CD14-positive monocyte (primary cell): ENCODE measurements at regions not wholly inside any gene's neighbourhood (a gene's known extent, or its start where the extent isn't known, plus 50 kb on each side); places are given as distances from the start of the nearest gene placed in this dataset.

Experiments used
- DNase-seq, 3 donors: peaks; one replicate each; pipeline ENCODE4 v3.0.0-alpha.2; 2011 to 2022
- H2AFZ ChIP-seq: 2 replicates; pipeline ENCODE4 v1.6.0; 2012; ENCODE audit warnings: mild to moderate bottlenecking, low read depth, low read length, inconsistent platforms; ENCODE audit not compliant: insufficient read depth, poor library complexity, severe bottlenecking
- H3K27ac ChIP-seq, 2 donors: 1 replicate in 1 of 2; 2 replicates in 1 of 2; pipeline ENCODE4 v1.5.1; 2012 to 2013; ENCODE audit warnings: low read length in 2 of 2, control low read depth in 1 of 2, inconsistent platforms in 1 of 2, low read depth in 1 of 2, mild to moderate bottlenecking in 1 of 2
- H3K27me3 ChIP-seq, 2 donors: one replicate each; pipeline versions ENCODE4 v1.6.0 to v1.6.1; 2011 to 2013; ENCODE audit warnings: low read length in 2 of 2; ENCODE audit not compliant: control insufficient read depth in 2 of 2, insufficient read depth in 2 of 2
- H3K36me3 ChIP-seq, 2 donors: replicated peaks in 1 of 2; 1 replicate in 1 of 2; 2 replicates in 1 of 2; pipeline versions ENCODE4 v1.5.1 to v1.6.1; 2012 to 2013; ENCODE audit warnings: low read length in 2 of 2, control low read depth in 1 of 2, inconsistent platforms in 1 of 2, mild to moderate bottlenecking in 1 of 2; ENCODE audit not compliant: insufficient read depth in 2 of 2, control insufficient read depth in 1 of 2
- H3K4me1 ChIP-seq, 2 donors: 1 replicate in 1 of 2; 2 replicates in 1 of 2; pipeline versions ENCODE4 v1.5.1 to v1.6.1; 2012 to 2013; ENCODE audit warnings: low read length in 2 of 2, control low read depth in 1 of 2, inconsistent platforms in 1 of 2, mild to moderate bottlenecking in 1 of 2, moderate library complexity in 1 of 2; ENCODE audit not compliant: insufficient read depth in 2 of 2, control insufficient read depth in 1 of 2
- H3K4me2 ChIP-seq: replicated peaks from 2 replicates; pipeline ENCODE3; 2012; ENCODE audit warnings: low read length, moderate library complexity, mild to moderate bottlenecking; ENCODE audit not compliant: poor library complexity, severe bottlenecking; ENCODE audit errors: extremely low read depth
- H3K4me3 ChIP-seq, 3 experiments: fragments of 200-600 bp in 1 of 3; sonication (generic) in 1 of 3; replicated peaks in 1 of 3; 1 replicate in 2 of 3; 2 replicates in 1 of 3; pipeline ENCODE4 v1.5.1; 2011 to 2013; ENCODE audit warnings: low read length in 3 of 3, mild to moderate bottlenecking in 3 of 3, control low read depth in 2 of 3, low read depth in 2 of 3, inconsistent platforms in 1 of 3, moderate library complexity in 1 of 3
- H3K79me2 ChIP-seq: 2 replicates; pipeline ENCODE4 v1.6.0; 2012; ENCODE audit warnings: mild to moderate bottlenecking, control low read depth, inconsistent platforms, low read length, moderate library complexity; ENCODE audit not compliant: insufficient read depth
- H3K9ac ChIP-seq: 2 replicates; pipeline ENCODE4 v1.6.0; 2017; ENCODE audit warnings: low read length, mild to moderate bottlenecking; ENCODE audit not compliant: insufficient read depth, poor library complexity, severe bottlenecking
- H3K9me3 ChIP-seq, 2 donors: replicated peaks in 1 of 2; 1 replicate in 1 of 2; 2 replicates in 1 of 2; pipeline versions ENCODE4 v1.5.1 to v1.6.1; 2012 to 2013; ENCODE audit warnings: low read length in 2 of 2, control low read depth in 1 of 2; ENCODE audit not compliant: control insufficient read depth in 1 of 2, insufficient read depth in 1 of 2
- H4K20me1 ChIP-seq: 2 replicates; pipeline ENCODE4 v1.6.0; 2012; ENCODE audit warnings: mild to moderate bottlenecking, low read length, control low read depth, moderate library complexity; ENCODE audit not compliant: insufficient read depth
- H3K27ac Mint-ChIP-seq, 7 donors: one replicate each; pipeline ENCODE4 v1.8.0; 2020; ENCODE audit warnings: mild to moderate bottlenecking in 7 of 7, mixed read lengths in 7 of 7, moderate library complexity in 6 of 7, inconsistent platforms in 2 of 7
- H3K27me3 Mint-ChIP-seq, 3 donors: one replicate each; pipeline ENCODE4 v1.8.0; 2021 to 2022; ENCODE audit warnings: low read depth in 3 of 3, mild to moderate bottlenecking in 3 of 3, mixed read lengths in 3 of 3, moderate library complexity in 3 of 3, inconsistent platforms in 1 of 3
- H3K36me3 Mint-ChIP-seq, 2 donors: one replicate each; pipeline ENCODE4 v1.8.0; 2020; ENCODE audit warnings: mixed read lengths in 2 of 2, inconsistent platforms in 1 of 2, mild to moderate bottlenecking in 1 of 2
- H3K4me1 Mint-ChIP-seq: one replicate; pipeline ENCODE4 v1.8.0; 2020; ENCODE audit warnings: mild to moderate bottlenecking, mixed read lengths
- H3K4me3 Mint-ChIP-seq, 2 donors: one replicate each; pipeline ENCODE4 v1.8.0; 2020; ENCODE audit warnings: mild to moderate bottlenecking in 2 of 2, mixed read lengths in 2 of 2, moderate library complexity in 1 of 2
- H3K9me3 Mint-ChIP-seq, 7 donors: one replicate each; pipeline ENCODE4 v1.8.0; 2020 to 2022; ENCODE audit warnings: mixed read lengths in 7 of 7, mild to moderate bottlenecking in 6 of 7, moderate library complexity in 6 of 7, inconsistent platforms in 2 of 7
- CTCF ChIP-seq: fragments of 200-600 bp; IDR thresholded peaks from one replicate; pipeline ENCODE4 v1.8.0; 2022; ENCODE audit warnings: antibody characterized with exemption, mild to moderate bottlenecking
- WGBS: methylation state at CpG from one replicate; pipeline ENCODE4 v1.1.5; 2013; ENCODE audit warnings: missing lambda C conversion rate; ENCODE audit not compliant: insufficient coverage; 5-methylcytosine and 5-hydroxymethylcytosine counted together
- intact Hi-C, 2 donors: fragments of 100-400 bp; cut with micrococcal nuclease; formaldehyde crosslinking; loops; one replicate each; pipeline versions ENCODE4 v1.15.0 to v1.15.1; 2023

GRCh38 chr2:220182790-220183189 is 555.4 kb downstream of the SLC4A3 start:
- Mint-ChIP-seq H3K27me3 (no peaks in the 10 kb centered on the region), H3K4me1 (no peaks in the 10 kb centered on the region), H3K36me3 (no peaks in the 10 kb centered on the region), H3K27ac (no peak overlapping the region), H3K9me3 (peaks cover 0 to 13% (median 3%) of the 10 kb centered on the region in 7 donors), H3K4me3 (no peak overlapping the region)
- Histone ChIP-seq H3K9me3 (peaks cover 0 to 12% of the 10 kb centered on the region in 2 donors), H3K4me3 (no peak overlapping the region), H3K27ac (no peak overlapping the region), H2AFZ (no peak overlapping the region), H3K4me1 (no peaks in the 10 kb centered on the region), H4K20me1 (no peaks in the 10 kb centered on the region), H3K4me2 (no peak overlapping the region), H3K36me3 (no peaks in the 10 kb centered on the region), H3K79me2 (no peaks in the 10 kb centered on the region), H3K9ac (no peak overlapping the region), H3K27me3 (no peaks in the 10 kb centered on the region)
- 100% methylated on average over 2 of the region's 3 CpGs for whole genome bisulfite sequencing
- no peak for TF ChIP-seq CTCF
- intact Hi-C loops = no loop called here
- no peak for DNase-seq

GRCh38 chr2:220185766-220186305 is 558.4 kb downstream of the SLC4A3 start:
- DNase-seq = no peak
- H2AFZ ChIP-seq = no peak overlapping the region
- no peaks in the 10 kb centered on the region for H3K36me3 ChIP-seq
- no peaks in the 10 kb centered on the region for H3K79me2 ChIP-seq
- peaks cover 0 to 13% (median 2%) of the 10 kb centered on the region in 7 donors for H3K9me3 Mint-ChIP-seq
- no peaks in the 10 kb centered on the region for H3K27me3 ChIP-seq
- WGBS = no CpG with 5 or more reads among the region's 2 CpGs
- H3K27me3 Mint-ChIP-seq = no peaks in the 10 kb centered on the region
- H3K4me3 Mint-ChIP-seq = no peak overlapping the region
- no peaks in the 10 kb centered on the region for H3K4me1 Mint-ChIP-seq
- H3K4me1 ChIP-seq = no peaks in the 10 kb centered on the region
- H3K36me3 Mint-ChIP-seq = no peaks in the 10 kb centered on the region
- H3K4me3 ChIP-seq = no peak overlapping the region
- intact Hi-C loops = no loop called here
- H3K9ac ChIP-seq = no peak overlapping the region
- H3K9me3 ChIP-seq = peaks cover 0 to 12% of the 10 kb centered on the region in 2 donors
- H4K20me1 ChIP-seq = no peaks in the 10 kb centered on the region
- no peak overlapping the region for H3K4me2 ChIP-seq
- H3K27ac ChIP-seq = no peak overlapping the region
- no peak for TF ChIP-seq CTCF
- no peak overlapping the region for H3K27ac Mint-ChIP-seq
